Activated CD8-positive, alpha-beta memory T cell treated with anti-CD3 and anti-CD28 coated beads for 36 hours (primary cell): ENCODE measurements at regions not wholly inside any gene's neighbourhood (a gene's known extent, or its start where the extent isn't known, plus 50 kb on each side); places are given as distances from the start of the nearest gene placed in this dataset.
"Not testable (repeated sequence)": the region's sequence is repeated elsewhere in the genome, so short reads cannot be mapped to it uniquely, and the experiment has no call there.

Source experiments
- CTCF ChIA-PET: fragments of 350-600 bp; sonication (Branson Sonifier 250); formaldehyde crosslinking; loops from one replicate; lab custom pipeline; 2021; ENCODE audit warnings: antibody characterized with exemption; lab: Charles Lee
- POLR2A ChIA-PET: fragments of 350-600 bp; sonication (Branson Sonifier 250); formaldehyde crosslinking; loops from one replicate; lab custom pipeline; 2021; ENCODE audit warnings: antibody characterized with exemption; lab: Charles Lee

DNA sequence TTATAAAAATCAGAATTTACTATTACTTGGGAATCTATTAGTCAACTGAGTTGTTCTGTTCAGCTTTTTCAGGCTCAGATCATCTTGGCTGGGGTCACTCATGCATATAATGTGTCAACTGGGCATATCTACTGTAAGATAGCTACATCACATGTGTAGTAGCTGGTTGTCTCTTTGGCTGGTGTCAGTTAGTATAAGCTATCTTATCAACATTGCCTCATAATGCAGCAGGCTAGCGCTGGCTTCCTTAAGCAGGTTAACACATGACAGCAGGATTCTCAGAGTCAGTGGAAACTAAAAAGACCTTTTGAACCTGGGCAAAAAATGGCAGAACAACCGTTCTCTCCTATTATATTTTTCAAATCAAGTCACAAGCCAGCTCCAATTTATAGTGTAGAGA, 378.3 kb upstream of the PCDH10 start:
- ChIA-PET POLR2A (no interaction called here), CTCF (no interaction called here)

DNA sequence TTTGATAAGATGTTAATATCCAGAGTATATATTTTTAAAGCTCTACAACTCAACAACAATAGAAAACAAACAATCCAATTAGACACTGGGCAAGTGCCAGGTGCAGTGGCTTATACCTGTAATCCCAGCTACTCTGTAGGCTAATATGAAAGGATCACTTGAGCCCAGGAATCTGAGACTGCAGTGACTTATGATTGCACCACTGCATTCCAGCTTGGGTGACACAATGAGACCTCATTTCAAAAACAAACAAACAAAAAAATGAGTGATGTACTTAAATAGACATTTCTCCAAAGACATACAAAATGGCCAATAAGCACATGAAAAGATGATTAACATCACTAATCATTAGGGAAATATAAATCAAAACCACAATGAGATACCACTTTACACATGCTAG, 356.8 kb upstream of the PCDH10 start:
- CTCF ChIA-PET = no interaction called here

DNA sequence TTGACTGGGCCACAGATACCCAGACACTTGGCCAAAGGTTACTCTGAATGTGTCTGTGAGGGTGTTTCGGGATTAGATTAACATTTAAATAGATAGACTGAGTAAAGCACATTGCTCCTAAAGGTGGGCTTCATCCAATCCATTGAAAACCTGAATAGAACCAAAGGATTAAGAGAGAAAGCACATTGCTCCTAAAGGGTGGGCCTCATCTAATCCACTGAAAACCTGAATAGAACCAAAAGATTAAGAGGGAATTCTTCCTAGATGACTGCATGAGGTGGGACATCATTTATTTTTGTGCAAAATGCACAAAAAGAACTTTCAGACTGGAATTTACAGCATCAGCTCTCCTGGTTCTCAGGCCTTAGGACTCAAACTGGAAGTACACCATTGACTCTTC, 351.2 kb upstream of the PCDH10 start:
- ChIA-PET POLR2A (no interaction called here), CTCF (interaction anchor here (0.6 kb wide), 1 partner anchor 43 kb away, joined by 3 read pairs; no protein-coding TSS in a partner anchor)

More for the DNA sequence above, 356.8 kb upstream of the PCDH10 start:
- POLR2A ChIA-PET = no interaction called here

DNA sequence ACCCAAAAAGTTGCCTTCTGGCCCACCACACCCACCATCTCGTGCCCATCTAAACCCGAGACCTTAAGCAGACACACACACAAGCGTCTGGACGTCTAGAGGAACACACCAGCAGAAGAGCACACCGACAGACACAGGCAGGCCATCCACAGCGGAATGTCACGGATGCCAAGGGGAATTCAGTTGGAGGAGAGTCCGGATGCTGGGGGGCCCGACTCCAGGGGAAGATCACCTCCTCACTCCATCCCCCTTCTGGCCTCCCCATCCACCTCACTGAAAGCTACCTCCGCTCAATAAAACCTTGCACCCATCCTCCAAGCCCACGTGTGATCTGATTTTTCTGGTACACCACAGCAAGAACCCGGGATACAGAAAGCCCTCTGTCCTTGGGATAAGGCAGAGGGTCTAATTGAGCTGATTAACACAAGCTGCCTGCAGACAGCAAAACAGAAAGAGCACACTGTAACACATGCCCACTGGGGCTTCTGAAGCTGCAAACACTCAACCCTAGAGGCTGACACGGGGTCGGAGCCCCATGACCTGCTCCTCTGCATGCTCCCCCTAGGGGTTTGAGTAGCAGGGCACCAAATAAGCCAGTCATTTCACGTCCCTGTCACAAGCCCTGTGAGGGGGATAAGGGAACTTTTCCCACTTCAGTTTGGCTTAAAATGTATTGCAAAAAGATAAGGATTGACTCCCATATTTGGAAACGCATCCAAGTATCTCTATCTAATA, 339.6 kb upstream of the PCDH10 start:
- ChIA-PET POLR2A (no interaction called here), CTCF (no interaction called here)

DNA sequence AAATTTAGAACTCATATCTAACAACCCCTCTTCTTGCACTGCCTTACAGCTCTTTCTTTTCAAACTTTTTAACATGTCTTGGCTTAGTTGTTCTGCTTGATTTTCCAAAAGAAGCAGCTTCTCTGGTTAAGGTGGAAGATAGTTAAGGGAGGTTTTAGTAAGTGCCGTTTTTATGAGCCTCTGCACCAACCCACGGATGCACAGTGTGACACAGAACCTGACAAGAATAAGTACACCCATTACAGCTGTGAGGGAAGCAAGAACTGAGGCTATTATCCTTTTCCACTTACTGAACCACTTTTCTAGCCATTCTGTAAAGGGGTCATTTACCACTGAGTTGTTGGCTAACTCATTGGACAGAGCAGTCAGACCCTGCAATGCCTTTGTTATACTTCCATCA, 336.0 kb upstream of the PCDH10 start:
- POLR2A ChIA-PET = not testable (repeated sequence)

DNA sequence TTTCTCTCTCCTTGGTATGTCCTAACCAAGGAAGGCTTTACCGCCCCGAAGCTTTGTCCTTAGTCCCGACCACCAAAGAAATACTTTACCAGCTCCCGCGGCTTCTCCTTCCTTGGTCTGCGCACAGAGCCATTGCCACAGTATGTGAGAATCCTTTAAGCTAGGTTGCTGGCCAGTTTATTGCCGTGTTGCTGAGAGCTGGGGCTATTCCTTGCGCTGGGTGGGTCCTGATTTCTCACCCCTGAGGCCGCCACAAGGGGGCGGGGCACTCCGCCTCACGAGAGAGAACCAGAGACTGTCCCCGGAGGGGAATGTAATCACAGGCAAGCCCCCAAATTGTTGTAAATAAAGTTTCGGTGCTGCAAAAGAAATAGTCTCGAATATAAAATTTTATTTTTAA, 331.0 kb upstream of the PCDH10 start:
- POLR2A ChIA-PET = no interaction called here
- CTCF ChIA-PET = no interaction called here

More for the DNA sequence above, 336.0 kb upstream of the PCDH10 start:
- CTCF ChIA-PET = not testable (repeated sequence)

DNA sequence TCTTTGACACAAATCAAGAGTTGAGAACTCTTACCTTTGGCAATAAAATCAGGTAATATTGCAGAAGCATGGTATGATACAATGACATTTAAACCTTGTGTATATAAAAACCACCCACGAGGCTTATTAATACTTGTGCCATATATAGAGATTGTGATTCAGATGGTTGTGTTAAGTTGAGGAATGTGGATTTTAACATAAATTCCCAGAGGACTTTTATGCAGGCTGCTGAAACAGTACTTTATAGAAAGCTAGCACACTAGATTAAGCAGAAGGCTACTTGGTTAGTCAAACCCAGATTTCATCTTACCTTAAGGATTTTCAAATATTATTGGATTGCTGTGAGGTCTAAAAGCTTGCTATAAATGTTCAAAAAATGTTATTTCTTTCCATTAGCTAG, 325.7 kb upstream of the PCDH10 start:
- ChIA-PET POLR2A (no interaction called here), CTCF (no interaction called here)

DNA sequence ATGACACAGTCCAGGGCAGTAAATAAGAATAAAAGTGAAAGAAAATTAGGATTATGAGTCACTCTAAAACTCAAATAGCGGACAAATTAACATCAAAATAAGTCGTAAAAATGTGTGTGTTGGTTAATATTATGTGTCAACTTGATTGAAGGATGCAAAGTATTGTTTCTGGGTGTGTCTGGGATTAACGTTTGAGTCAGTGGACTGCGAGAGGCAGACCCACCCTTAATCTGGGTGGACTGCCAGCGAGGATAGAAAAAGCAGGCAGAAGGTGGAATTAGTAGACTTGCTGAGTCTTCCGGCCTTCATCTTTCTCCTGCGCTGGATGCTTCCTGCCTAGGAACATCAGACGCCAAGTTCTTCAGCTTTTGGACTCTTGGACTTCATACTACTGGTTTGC, 324.3 kb upstream of the PCDH10 start:
- ChIA-PET POLR2A (no interaction called here), CTCF (no interaction called here)

DNA sequence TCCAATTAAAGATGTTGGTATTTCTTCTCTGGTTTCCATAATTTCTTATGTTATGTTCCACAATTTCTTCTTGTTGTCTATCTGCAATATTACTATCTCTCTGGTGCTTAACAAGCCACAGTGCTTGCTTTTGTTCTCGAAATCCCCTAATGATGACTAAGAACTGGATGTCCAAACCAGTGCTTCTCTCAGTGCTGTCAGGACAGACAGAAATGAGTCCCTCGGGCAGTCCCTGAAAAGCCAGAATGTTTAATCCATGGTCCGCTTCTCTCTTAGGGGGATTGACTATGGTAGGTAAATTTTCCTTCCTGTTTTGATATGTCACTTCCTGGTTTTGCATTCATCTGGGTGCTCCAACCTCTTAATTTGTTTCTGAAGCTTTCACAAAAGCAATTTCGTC, 321.6 kb upstream of the PCDH10 start:
- ChIA-PET CTCF (no interaction called here), POLR2A (no interaction called here)

DNA sequence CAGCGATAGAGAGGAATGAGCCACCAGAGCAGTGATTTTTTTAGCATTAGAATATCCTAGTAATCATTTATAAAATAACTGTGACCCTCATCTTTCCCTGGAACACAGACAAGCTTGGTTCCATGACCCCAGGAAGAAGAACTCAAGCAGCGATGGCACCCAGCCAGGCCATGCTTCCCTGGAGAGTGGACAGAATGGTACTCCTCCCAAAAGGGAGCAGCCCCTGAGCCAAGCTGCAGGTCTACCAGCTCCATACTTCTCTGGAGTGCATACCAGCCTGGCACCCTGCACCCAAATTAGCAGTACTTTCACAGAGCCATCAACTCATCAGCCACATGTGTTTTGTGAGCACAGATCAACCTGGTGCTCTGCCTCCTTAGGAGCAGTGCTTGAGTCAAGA, 310.9 kb upstream of the PCDH10 start:
- POLR2A ChIA-PET = no interaction called here
- CTCF ChIA-PET = no interaction called here

DNA sequence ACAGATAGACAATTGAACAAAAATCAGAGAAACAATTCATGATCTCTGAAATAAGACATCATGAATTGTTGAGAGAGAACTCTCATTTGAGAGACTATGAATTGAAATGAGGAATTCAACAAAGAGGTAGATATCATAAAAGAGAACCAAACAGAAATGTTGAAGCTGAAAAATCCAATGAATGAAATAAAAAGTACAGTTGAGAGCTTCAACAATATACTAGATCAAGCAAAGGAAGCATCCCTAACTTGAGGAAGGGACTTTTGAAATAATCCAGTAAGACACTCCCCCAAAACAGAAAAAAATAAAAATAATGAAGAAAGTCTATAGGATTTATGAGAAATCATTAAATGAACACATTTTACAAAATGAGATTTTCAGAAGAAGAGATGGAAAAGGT, 310.0 kb upstream of the PCDH10 start:
- ChIA-PET POLR2A (no interaction called here), CTCF (no interaction called here)

DNA sequence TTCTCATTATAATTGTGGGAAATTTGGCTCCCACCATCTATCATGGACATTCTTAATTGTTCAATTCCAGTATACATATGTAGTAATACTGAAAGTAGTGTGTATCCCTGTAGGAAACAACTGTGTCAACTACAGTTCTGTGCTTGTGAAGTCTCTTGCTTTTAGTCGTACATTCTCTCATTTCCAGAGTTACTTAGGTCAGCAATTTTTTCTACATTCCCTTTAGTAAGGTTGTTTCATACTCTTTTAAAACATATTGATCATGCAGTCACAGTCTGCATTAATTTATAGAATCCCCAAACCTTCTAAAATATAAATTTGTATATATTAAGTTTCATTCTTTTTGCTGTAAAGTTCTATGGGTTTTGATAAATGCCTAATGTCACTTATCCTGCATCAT, 289.2 kb upstream of the PCDH10 start:
- ChIA-PET POLR2A (no interaction called here), CTCF (no interaction called here)

DNA sequence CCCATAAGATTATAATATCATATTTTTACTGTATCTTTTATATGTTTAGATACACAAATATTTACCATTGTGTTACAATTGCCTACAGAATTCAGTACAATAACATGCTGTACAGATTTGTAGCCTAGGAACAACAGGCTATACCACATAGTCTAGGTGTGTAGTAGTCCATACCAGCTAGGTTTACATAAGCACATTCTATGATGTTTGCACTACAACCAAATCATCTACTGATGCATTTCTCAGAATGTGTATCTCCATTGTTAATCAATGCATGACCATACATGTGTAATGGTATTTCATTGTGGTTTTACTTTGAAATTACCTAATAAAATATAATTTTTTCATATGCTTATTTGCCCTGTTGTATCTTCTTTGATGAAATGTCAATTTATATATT, 288.1 kb upstream of the PCDH10 start:
- POLR2A ChIA-PET = no interaction called here
- CTCF ChIA-PET = no interaction called here

DNA sequence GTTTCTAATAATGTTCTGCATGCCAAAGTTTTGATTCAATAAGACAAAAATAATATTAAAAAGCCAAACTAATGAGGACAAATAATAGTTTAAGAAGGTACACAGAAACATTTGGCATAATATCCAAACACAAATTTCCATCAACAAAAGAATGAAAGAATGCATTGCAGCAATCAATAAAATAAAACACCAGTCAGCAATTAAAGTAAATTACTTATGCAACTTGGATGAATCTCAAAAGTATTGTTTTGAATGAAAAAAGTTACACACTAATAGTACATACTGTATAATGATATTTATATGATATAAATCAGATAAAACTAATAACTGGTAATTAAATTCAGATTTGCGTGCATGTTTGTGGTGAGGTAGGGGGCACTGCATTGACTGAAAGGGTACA, 285.5 kb upstream of the PCDH10 start:
- POLR2A ChIA-PET = no interaction called here
- CTCF ChIA-PET = no interaction called here

DNA sequence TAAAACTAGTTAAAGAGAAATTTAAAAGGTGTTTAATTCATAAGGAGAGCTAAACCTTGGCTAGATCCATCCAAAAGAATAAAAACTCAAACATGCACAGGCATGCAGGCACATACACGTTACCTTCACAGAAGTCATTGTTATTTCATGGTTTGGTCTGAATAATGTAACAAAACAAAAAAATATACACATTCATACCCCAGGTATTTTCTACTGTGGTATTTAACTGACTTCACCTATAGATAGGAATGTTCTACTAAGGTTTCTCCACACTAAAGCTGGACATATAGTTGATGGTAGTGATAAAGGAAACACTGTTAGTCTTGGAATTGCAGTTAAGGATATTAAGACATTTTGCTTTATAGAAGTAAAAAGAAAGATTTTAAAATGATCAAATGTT, 283.6 kb upstream of the PCDH10 start:
- ChIA-PET POLR2A (no interaction called here), CTCF (no interaction called here)

DNA sequence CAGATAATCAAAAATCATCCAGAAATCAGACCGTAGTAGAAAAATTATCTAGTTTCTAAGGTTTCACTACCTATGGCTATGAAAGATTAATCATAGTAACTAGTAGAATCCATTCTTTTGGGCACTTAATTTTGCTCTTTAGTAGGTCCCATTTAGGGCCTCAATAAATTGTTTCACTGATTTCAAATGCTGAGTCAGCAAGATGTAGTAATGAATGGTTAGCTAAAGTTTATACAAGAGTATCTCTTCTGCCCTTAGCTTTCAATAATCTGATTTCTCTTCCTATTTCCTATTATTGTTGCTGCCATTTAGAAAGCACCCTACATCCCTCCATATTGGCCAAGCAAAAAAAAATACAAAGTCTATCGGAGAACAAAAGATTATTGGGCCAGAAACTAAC, 283.2 kb upstream of the PCDH10 start:
- ChIA-PET CTCF (no interaction called here), POLR2A (no interaction called here)

DNA sequence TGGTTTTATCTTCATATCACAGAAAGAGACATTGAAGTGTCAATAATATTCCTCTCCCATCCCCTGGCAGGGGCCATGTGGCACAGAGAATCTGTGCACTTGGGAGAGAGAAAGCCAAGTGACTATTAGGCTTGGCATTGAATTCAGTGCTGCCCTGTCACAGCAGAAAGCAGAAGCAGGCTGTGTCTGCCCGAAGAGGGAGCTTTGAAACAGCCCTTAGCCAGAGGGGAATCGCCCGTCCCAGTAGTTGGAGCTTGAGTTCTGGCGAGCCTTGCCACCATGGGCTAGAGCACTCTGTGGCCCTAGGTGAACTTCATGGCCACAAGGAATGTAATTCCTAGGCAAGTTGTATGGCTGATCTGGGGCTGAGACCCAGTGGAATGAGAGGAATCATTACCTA, 282.5 kb upstream of the PCDH10 start:
- ChIA-PET CTCF (no interaction called here), POLR2A (no interaction called here)

DNA sequence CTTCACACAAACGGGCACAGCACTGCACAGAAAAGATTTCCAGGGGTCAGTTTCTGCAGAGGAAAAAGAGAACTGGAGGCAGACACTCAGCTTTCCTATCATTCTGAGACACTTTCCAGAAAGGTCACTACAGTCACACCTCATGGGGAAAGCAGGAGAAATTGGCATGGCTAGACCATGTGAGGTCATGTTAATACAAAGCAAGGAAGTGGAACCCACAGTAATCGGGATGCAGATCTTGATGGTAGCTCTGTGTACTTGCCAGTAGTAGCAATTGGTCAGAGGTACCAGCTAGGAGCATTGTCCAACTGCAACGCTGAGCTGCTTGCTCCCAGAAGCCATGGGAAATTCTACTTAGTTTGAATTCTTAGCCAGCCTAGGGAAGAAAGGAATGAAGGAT, 255.3 kb upstream of the PCDH10 start:
- POLR2A ChIA-PET = no interaction called here
- CTCF ChIA-PET = no interaction called here

DNA sequence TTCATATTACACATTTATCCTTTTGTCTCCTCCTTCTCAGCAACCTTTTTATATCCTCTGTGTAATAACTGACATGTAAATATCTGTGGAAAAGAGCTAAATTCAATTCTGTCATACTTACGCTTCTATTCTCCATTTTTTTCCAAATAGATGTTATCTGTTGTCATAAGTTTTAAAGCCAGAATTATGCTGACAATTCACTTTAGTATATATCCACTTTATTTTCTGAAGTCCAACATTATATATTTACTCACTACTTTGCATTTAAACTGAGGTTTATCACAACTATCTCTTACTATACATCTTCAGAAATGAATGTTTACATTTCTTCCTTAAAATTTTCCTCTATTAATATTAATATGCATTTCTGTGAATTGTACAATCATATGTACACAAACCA, 247.9 kb upstream of the PCDH10 start:
- ChIA-PET CTCF (no interaction called here), POLR2A (no interaction called here)

DNA sequence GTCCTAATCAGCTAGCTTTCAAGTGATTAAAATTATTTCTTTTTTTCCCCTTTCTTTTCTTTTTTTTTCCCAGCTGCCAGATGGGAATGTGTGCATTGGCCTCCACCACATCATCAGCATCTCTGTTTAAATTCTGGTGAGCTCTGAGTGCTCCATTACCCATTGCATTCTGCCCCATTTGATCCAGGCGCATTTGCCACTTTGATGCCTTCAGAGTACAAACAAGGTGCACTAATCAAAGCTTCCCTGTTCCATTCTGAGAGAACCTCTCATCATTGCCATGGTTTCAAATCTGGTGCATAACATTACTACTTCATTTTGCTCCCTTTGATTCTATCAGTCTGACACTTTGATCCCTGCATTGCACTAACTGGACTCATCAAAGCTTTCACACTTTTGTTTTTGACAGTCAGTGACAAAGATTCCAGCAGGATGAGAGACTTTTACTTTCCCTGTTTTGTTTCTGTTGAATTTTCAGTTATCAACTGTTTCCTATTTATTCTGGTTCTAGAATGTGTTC, 238.8 kb upstream of the PCDH10 start:
- ChIA-PET CTCF (no interaction called here), POLR2A (no interaction called here)

DNA sequence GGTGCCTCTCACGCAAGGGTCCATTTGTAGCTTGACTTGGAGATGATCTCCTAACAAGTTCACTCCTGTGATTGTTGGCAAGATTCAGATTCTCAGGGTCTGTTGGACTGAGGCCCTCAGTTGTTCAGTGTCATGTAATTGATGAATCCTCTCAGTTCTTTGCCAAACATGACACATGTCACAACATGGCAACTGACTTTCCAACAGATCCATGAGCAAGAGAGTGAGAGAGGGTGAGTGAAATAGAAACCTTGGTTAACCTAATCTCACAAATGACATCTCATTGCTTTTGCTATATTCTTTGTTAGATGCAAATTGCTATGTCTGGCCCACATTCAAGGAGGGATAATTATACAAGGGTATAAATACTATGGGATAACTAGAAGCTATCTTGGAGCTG, 231.0 kb upstream of the PCDH10 start:
- CTCF ChIA-PET = no interaction called here

DNA sequence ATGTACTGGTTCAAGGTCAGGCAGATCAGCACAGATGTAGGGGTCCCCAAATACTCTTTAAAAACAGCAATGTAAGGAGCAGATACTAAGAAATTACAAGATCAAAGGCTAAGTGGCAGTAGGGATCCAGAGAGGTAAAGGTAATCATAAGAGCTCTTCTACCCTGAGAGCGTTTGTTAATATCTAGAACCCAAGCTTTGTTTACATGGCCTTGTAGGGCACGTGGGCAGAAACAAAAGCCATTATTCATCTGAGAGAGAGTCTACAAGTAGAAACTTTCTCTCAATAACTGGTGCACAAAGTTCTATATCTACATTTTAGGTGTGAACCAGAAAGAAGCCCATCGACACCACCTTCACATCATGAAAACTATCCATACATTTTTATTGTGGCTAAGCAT, 225.6 kb upstream of the PCDH10 start:
- POLR2A ChIA-PET = no interaction called here
- CTCF ChIA-PET = no interaction called here

More for the DNA sequence above, 231.0 kb upstream of the PCDH10 start:
- POLR2A ChIA-PET = no interaction called here
